Endometrial microvascular endothelial cells (primary cell): ENCODE measurements at regions not wholly inside any gene's neighbourhood (a gene's known extent, or its start where the extent isn't known, plus 50 kb on each side); places are given as distances from the start of the nearest gene placed in this dataset.

Experiments used
- in situ Hi-C: cut with HindIII; loops from 2 replicates; pipeline ENCODE4 v1.10.0; 2017; ENCODE audit warnings: low sequenced_read_pairs, low pct_unique_long_range_greater_than_20kb; ENCODE audit errors: inconsistent ontology term

DNA sequence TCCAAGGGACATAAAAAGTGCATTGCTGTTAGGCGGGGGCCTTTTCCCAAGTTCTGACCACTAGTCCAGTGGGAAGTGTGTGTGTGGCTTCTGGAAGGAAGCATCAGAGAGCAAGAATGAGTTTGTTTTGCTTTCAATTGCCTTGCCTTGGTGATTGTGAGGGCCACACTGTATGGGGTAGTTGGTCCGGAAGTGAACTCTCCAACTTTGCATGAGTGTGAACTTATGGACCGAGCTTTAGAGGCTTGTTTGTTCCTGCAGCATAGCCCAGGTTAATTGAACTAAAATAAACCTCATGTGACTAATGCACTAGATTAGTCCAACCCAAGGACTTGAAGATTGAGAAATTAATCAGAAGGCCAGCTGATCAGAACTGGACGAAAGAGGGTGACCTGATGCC, 171.7 kb downstream of the NR2F2 start:
- in situ Hi-C loops = no loop called here

DNA sequence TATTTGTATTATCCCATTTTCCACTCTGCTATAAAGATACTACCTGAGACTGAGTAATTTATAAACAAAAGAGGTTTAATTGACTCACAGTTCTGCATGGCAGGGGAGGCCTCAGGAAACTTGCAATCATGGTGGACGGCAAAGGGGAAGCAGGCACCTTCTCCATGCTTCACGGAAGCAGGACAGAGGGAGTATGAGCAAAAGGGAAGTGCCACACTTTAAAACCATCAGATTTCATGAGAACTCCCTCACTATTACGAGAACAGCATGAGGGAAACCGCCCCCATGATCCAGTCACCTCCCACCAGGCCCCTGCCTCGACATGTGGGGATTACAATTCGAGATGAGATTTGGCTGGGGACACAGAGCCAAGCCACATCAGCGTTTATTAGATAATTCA, 172.8 kb downstream of the NR2F2 start:
- in situ Hi-C loops = no loop called here

DNA sequence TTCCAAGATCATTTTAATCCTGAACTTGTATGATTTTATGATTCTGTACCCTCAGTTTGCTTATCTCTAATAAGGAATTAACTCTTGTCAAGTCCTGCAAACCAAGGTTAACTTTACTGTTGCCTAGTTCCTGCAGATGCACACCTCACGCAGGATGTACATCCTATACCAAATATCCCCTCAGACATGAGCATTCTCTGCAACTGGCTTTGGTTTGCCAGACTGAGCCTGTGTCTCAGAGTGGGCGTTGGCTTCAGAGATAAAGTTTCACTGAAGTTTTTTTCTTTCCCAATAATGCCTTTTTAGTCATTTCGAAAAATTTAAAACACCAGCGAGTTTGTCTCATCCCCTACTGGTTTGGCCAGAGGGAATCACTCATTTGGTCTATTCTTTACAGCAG, 173.9 kb downstream of the NR2F2 start:
- in situ Hi-C loops = no loop called here

DNA sequence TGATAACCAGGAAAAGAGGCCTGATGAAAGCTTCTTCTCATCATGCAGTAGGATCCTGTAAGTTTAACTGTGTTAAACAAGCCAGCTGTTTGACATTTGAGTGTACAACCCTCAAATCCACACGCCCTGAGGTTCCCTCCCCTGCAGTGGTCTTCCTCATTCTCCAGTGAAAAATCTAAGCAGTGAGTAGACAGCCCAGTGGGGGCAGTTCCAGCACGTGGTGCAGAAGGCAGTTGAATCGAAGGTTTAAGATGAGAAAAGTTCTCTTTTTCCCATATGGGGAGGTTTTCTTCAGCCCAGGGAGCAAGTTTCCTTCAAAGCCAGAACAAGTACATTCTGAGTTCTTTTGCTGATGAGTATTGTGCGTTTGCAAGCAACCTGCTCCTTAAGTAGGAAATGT, 174.5 kb downstream of the NR2F2 start:
- in situ Hi-C loops = no loop called here

DNA sequence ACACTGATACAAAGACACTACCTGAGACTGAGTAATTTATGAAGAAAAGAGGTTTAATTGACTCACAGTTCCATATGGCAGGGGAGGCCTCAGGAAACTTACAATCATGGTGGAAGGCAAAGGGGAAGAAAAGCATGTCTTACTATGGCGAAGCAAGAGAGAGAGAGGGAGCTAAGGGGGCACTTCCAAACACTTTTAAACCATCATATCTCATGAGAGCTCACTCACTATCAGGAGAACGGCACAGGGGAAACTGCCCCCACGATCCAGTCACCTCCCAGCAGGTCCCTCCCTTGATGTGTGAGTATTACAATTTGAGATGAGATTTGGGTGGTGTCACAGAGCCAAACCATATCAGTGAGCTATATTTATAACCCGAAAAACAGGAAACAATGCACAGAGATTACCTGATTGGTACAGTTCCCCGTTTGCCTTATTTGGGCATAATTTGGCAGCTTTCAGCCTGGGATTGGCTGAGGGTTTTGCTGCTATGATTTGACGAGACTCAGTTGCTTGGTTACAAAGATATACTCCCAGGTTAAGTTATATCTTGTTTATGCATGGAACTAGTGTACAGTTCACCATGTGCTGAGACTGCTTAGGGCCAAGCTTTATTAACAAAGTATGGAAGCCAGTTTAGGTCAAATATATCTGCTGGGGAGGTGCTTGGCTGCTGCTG, 184.2 kb downstream of the NR2F2 start:
- in situ Hi-C loops = no loop called here

DNA sequence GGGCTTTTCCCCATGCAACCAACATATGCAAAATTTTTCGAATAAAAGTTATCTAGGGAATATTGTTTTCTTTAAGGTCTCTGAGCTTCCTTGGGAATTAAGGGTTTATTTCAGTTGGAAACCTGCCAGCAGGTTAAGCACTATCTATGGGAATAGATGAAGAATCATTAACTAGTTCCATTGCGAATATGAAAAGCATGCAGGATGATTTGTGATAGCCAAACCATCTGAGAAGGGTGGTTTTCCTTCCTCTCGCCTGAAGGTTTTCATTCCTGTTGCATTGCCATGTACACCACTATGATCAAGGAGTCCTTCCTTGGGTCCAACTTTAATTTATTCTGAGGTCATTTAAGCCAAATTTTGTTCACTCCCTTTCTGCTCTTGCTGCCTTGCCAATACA, 184.9 kb downstream of the NR2F2 start:
- in situ Hi-C loops = no loop called here

DNA sequence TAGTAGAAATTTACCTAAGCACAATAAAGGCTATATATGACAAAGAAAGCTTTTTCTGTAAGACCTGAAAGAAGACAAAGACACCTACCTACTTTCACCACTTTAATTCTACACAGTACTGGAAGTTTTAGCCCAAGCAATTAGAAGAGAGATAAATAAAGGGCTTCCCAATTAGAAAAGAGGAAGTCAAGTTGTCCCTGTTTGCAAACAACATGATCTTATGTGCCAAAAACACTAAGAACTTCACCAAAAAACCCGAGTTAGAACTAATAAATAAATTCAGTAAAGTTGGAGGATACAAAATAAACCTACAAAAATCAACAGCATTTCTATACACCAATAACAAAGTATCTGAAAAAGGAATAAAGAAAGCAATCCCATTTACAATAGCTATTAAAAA, 190.9 kb downstream of the NR2F2 start:
- in situ Hi-C loops = no loop called here

DNA sequence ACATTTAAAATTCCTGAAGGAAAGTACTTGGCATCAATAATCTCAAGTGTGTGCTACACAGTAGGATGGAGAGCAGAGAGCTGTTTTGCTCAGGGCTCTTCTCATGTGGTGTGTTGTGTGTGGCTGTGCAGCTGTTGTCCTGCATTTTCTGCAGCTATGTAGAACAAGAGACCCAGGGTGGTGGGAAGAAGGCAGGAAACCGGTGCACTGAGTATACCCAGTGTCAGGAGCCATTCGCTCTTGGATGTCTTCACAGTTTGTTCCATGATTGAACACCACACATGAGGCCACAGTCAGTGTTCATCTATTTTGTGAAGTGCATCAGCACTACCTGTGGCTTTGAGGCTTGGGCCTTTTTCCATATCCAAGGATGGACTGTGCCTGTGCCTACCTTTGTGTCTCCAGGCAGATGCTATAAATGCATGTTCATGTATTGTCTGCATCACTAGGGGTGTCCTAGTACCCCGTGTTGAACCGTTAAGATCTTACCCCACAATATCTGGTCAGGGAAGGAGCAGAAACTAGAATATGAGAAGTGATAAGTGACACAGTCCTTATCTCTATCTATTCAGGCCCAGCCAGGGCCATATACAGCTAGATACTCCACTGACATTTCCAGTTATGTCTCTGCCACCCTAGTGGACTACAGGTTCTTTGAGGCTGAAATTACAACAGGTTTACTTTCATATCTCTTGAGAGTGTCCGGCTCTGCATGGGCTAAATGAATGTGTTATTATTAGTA, 194.3 kb downstream of the NR2F2 start:
- in situ Hi-C loops = no loop called here

DNA sequence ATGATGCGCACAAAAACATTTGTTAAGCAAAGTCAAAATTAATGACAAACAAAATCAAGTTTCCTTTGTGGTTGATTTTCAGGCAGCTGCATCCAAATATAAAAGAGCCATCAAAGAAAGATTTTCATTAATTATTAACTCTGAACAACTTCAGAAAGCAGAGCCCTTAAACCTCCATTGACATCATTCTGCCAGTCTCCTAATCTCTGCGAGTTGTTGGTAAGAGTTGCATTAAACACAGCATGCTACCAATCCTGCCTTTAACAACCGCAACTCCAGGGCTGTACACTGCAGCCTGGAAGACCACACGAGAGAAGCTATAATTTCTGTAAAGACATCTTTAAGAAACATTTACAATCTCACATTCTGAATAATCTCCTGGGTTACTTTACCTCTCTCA, 204.6 kb downstream of the NR2F2 start:
- in situ Hi-C loops = no loop called here

DNA sequence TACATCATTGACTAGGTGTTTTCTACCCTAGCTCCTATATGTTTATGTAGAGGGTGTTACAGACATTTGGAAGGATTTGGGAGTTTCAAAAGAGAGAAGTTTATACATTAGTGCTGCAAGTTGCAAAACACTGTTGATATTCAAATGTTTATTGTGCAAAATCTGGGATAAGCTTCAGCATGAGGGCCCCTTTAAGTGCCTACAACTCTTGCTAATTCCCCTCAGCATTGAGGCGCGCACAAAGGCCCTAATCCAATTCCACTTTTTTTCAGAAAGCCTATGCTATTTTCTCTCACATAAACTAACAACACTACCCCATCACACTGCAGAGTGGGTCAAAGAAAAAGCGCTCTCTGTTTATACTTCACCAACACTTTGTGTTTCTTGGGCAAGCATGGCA, 208.0 kb downstream of the NR2F2 start:
- in situ Hi-C loops = no loop called here

DNA sequence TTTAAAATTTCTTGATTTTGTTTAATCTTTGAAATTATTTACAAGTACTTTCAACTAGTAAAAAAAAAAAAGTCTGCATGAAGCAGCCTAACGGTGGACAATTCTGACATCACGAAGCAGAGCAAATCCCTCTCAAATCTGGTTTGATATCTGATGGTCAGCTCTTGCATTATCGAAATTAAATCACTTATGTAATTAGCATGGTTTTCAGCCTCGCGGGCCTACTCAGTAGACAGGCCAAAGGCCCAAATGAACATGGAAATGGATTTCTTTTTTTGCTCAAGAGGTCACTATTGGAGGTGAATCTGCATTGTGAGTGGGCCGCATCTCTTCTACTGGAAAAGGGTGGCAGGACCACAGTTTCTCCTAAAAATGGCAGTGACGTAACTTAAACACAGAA, 209.8 kb downstream of the NR2F2 start:
- in situ Hi-C loops = no loop called here

DNA sequence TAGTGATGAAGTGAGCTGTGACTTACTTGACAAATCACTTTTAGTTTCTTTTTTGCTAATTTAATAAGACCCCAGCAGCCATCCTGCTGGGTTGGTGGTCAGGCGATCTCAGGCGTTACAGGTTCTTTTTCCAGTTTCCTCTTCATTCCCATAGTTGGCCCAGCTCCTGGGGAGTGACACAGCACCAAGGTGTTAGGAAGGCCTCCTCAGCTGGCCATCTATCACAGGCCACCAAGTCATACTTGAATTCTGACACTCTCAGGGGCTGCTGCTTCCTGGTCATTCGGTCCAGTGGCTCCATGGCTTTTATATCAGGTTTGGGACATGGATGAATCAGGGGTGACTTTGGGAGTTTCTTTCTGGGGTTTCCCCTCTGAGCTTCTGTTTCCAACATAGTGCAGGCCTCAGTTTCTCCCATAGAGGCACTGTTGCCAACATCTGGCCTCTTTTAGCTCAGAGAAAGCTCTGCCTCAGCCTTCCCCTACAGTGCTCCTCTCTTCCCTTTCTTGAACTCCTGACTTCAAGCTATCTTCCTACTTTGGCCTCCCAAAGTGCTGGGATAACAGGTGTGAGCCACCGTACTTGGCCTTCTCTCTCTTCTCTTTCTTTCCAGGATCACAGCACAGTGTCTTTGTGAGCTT, 211.8 kb downstream of the NR2F2 start:
- in situ Hi-C loops = no loop called here

DNA sequence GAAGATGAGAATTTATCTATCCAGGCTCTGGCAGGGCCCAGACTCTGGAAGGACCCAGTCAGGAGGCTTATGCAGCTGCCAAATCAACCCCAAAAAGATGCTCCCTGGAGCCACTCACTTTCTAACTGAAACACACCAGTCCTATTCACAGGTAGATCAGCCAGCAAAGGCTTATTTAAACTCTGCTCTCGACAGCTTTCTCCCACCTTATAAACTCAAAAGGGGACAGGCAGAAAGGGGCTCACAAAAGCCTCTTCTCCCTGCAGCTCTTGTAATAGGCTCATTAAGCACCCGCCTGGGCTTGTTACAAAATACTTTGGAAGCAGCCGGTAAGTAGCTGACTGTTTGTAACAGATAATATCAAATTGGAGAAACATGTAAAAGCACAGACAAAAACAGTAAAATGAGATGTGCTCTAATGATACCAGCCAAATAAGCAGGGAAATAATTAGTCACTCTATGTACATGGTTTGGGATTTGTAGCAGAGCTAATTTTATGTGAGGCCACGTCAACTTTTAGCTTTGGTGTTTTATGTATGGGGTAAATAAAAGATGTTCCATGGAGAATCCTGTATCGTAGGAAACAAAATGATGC, 213.8 kb downstream of the NR2F2 start:
- in situ Hi-C loops = no loop called here

DNA sequence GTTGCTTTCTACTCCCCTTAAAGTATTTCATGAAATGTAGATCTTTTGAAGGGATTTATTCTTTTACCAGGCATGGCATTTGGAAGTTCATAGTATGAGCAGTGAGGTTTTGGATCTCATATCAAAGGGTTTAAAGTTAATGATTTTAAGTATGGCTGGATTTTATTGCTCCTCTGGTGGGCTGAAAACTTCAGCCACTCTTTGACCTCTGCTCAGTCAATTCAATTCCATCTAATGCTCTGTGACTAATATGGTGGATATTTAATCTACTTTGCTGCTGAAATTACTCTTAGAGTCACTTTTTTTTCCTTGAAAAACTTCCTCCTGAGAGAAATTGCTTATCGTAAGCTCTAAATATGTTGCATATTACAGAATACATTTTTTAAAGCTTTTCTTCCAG, 218.6 kb downstream of the NR2F2 start:
- in situ Hi-C loops = no loop called here

DNA sequence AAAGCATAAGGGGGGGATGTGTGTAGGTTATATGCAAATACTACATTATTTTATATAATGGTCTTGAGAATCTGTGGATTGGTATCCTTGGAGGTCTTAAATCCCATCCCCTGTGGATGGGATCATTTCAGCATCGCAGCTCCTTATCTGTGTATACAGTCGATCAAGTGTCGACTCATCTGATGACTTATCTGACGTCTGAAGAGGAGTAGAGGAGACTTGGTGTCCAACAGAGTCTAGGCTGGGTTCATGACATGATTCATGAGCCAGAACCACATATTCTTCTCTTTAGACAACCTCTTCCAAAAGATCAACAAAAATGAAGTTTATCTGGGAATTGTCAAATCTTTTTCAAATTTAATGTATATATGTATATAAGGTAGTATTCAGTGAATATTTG, 220.7 kb downstream of the NR2F2 start:
- in situ Hi-C loops = no loop called here

DNA sequence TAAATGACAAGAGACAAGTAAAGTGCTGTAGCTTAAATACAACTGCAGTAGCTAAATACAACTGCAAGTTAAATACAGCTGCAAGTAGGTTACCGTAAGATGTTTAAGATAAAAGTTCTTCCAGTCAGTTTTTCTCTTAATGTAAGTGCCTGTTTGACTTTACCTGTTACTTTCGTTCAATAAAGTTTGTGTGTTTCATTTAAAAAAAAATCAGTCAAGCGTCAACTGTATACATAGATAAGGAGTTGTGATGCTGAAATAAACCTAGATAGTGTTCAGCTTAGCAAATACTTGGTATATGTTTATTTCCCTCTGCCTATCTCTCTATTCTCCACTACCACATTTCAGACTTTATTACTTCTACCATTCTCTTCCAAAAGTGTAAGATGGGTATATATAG, 221.2 kb downstream of the NR2F2 start:
- in situ Hi-C loops = no loop called here

DNA sequence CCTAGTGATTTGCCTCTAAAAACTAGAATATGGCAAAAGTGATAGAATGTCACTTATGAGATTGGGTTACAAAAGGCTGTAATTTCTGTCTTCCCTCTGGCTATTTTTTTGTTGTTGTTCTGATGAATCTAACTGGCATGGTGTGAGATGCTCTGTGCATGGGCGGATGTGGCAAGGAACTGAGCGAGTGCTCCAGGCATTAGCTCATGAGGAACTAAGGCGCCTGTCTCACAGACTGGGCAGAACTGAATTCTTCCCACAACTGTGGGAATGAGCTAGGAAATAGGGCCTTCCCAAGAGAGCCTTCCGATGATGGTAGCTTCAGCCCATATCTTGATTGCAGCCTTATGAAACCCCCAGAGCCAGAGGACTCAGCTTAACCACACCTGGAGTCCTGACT, 222.5 kb downstream of the NR2F2 start:
- in situ Hi-C loops = no loop called here

DNA sequence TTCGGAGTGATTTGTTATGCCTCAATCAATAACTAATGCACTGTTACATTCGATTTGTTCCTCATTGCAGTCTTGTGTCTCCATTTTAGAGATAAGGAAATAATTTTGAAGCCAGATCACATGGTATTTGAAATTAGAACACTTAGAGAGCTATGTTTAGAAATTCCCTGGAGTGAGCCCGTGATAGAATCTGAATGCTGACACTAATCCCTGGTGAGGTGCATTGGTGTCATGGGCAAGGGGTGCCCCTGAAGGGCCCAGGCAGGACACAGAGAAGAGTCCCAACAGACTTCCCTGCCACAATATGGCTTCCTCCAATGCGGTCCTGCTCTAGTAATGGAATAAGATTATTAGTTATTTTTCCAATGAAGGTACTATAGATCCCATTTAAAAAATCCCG, 223.0 kb downstream of the NR2F2 start:
- in situ Hi-C loops = no loop called here

DNA sequence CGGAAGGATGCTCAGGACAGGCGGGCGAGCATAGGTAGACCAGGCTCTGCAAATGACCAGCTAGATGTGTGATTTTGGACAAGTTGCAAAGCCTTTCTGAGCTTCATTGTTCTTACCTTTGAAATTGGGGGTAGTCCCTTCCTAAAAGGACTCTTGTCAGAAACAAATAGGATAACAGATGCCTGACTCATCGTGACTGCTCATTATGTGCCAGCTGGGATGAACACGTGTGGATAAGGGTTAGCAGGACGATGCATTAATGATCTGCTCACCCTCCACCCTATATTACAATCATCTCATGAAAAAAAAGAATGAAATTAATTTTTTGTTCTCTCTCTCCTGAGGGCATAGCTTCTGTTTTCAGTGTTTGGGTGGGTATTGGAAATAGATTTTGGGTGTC, 223.4 kb downstream of the NR2F2 start:
- in situ Hi-C loops = no loop called here

DNA sequence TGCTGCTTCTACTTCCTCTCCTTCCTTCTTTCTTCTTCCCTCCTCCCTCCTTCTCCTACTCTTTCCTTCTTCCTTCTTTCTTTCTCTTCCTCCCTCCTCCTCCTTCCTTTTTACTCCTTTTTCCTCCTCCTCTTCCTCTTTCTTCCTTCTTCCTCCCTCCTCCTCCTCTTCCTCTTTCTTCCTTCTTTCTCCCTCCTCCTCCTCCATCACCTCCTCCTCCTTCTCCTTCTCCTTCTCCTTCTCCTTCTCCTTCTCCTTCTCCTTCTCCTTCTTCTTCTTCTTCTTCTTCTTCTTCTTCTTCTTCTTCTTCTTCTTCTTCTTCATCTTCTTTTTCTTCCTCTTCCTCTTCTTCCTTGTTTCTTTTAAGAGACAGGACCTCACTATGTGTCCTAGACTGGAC, 224.0 kb downstream of the NR2F2 start:
- in situ Hi-C loops = no loop called here
